Tibial nerve (tissue), 4 donors: ENCODE measurements at regions not wholly inside any gene's neighbourhood (a gene's known extent, or its start where the extent isn't known, plus 50 kb on each side); places are given as distances from the start of the nearest gene placed in this dataset.

Source experiments
- EP300 ChIP-seq, 2 donors: sonication (generic); formaldehyde crosslinking; IDR thresholded peaks; one replicate each; pipeline ENCODE4 v1.6.1; 2017; ENCODE audit warnings: antibody characterized with exemption in 2 of 2, mild to moderate bottlenecking in 1 of 2
- POLR2A ChIP-seq, 2 donors: fragments of 450-650 bp; IDR thresholded peaks; one replicate each; pipeline ENCODE4 v1.6.1; 2017; ENCODE audit warnings: antibody characterized with exemption in 2 of 2, mild to moderate bottlenecking in 2 of 2, moderate library complexity in 2 of 2
- TF ChIP-seq, protein P1 (sequence below), 5 experiments: fragments of 200-600 bp in 3 of 5; fragments of 450-650 bp in 2 of 5; sonication (generic) in 3 of 5; IDR thresholded peaks; one replicate each; pipeline ENCODE4 v1.5.1; 2016 to 2019; ENCODE audit warnings: antibody characterized with exemption in 5 of 5, mild to moderate bottlenecking in 3 of 5, moderate library complexity in 2 of 5

DNA sequence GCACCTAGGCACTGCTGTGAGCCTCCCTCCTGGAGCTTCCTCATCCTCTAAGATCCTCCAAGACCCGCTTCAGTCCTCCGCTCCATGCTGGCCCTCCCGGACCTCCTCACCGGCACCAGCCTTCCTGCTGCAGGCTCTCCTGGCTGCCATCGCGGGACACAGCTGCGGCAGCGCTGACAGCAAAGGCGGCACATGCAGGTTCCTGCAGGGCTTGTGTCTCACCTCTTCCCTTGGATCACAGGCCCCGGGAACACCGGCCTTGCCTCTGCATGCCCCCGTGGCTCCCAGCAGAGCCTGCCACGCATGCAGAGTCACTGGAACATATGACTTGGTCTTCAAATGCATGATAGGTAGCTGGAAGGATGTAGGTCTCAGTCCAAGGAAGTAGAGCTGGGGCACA lies 67.2 kb downstream of the PTGR3 start:
- TF ChIP-seq, protein P1, sequence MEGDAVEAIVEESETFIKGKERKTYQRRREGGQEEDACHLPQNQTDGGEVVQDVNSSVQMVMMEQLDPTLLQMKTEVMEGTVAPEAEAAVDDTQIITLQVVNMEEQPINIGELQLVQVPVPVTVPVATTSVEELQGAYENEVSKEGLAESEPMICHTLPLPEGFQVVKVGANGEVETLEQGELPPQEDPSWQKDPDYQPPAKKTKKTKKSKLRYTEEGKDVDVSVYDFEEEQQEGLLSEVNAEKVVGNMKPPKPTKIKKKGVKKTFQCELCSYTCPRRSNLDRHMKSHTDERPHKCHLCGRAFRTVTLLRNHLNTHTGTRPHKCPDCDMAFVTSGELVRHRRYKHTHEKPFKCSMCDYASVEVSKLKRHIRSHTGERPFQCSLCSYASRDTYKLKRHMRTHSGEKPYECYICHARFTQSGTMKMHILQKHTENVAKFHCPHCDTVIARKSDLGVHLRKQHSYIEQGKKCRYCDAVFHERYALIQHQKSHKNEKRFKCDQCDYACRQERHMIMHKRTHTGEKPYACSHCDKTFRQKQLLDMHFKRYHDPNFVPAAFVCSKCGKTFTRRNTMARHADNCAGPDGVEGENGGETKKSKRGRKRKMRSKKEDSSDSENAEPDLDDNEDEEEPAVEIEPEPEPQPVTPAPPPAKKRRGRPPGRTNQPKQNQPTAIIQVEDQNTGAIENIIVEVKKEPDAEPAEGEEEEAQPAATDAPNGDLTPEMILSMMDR (IDR thresholded peaks at IDR 0.05) = no peak
- no peak for TF ChIP-seq EP300 (IDR thresholded peaks at IDR 0.05)
- TF ChIP-seq POLR2A (IDR thresholded peaks at IDR 0.05) = no peak
